ENCODE measurements at regions not wholly inside any gene's neighbourhood (a gene's known extent, or its start where the extent isn't known, plus 50 kb on each side); places are given as distances from the start of the nearest gene placed in this dataset.

DNA sequence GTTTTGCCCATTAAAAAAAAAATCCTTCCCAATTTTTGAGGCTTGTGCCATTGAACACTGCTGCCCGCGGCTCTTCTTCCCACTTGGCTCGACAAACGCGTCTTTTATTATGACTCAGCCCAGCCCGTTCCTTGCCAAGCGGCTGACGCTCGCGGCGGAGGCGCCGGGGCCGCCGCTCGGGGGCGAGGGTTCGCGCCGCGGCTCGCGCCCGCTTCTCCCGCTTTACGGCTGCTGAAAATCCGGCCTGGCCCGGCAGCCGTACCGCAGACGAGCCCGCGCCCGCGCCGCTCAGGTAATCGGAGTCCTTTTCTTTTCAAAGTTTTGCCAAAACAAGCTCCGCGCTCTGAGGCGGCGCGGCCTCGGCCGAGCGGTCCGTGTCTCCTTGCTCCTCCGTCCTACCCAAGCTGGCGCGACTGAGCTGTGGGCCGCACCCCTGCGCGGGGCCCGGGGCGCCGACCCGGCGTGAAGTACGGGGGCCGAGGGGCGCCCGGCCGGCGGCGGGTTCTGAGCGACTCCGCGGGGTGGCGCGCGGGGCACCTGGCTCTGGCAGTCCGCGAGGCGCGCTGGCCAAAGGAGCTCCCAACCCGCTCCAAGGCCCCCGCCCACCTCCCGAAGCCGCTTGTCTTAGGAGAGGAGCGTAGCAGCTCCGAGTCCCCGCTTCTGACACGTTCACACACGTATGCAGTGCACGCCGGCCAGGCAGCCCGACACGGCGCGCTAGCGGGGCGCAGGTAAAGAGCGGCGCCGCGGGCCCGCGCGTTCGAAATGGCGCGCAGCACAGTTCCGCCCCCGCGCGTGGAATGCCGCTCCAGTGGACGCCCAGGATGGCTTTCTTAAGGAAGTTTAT, 418.2 kb upstream of the NAALADL2 start:
- TF ChIP-seq SUZ12 (IDR thresholded peaks at IDR 0.05; ENCODE audit: extremely low read depth, insufficient read depth, insufficient read length) (no peak), YY1 (IDR thresholded peaks at IDR 0.05; ENCODE audit: insufficient read depth, insufficient read length) (no peak), ZNF274 (IDR thresholded peaks at IDR 0.05; ENCODE audit: low read depth, low read length) (no peak)

Data from NT2/D1 (cell line).